T-helper 1 cell treated with Interleukin-12 subunit alpha and Interleukin-12 subunit beta and Interleukin-4 antibody, amounts not matched to agents 30 ng/mL and 1 ng/mL, for 36 hours (primary cell): ENCODE measurements at regions not wholly inside any gene's neighbourhood (a gene's known extent, or its start where the extent isn't known, plus 50 kb on each side); places are given as distances from the start of the nearest gene placed in this dataset.
"Not testable (repeated sequence)": the region's sequence is repeated elsewhere in the genome, so short reads cannot be mapped to it uniquely, and the experiment has no call there.

Source experiments
- intact Hi-C: fragments of 100-400 bp; cut with micrococcal nuclease; formaldehyde crosslinking; loops from one replicate; pipeline ENCODE4 v1.15.1; 2024

- intact Hi-C loops: no loop called here
Measured at GRCh38 chr11:97514446-97514845, 1124.6 kb downstream of the JRKL start.

- intact Hi-C loops: no loop called here
Measured at GRCh38 chr11:97516688-97517087, 1126.9 kb downstream of the JRKL start.

GRCh38 chr11:97525273-97525672 is 1135.5 kb downstream of the JRKL start:
- intact Hi-C loops: no loop called here

- intact Hi-C loops: no loop called here
Measured at GRCh38 chr11:97537407-97538150, 1147.8 kb downstream of the JRKL start.

DNA sequence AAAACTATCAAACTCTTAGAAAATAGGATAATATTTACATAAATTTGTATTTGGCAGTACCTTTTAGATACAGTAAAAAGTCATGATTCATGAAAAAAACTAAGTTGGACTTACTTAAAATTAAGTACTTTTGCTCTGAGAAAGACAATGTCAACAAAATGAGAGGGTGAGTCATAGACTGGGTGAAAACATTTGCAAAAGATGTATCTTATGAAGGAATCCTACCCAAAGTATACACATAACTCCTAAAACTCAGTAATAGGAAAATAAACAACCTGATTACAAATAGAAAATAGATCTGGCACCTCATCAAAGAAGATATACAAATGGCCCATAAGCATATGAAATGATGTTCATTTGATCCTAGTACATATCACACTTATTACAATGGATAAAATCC is 1154.6 kb downstream of the JRKL start:
- intact Hi-C loops: no loop called here

GRCh38 chr11:97548280-97548679 is 1158.5 kb downstream of the JRKL start:
- intact Hi-C loops: no loop called here

DNA sequence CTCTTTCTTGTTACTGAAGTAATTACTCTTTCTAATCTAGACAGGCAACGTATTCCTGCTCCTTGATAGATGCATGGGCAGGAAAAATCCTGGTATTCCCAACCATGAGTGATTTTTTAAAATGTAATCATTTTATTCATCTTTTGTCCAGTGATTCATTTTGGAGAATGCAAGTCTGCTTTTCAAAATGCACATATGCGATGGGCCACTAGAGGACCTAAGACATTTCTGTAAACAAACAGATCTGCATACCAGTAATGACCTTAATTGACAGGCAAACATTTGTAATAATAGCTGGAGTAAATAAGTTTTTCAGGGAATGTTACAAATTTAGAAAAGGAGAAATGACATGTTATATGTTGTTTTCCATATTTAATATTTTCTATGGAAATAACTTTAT is 1167.6 kb downstream of the JRKL start:
- intact Hi-C loops: no loop called here

- intact Hi-C loops: no loop called here
Measured at GRCh38 chr11:97567801-97568200, 1178.0 kb downstream of the JRKL start.

DNA sequence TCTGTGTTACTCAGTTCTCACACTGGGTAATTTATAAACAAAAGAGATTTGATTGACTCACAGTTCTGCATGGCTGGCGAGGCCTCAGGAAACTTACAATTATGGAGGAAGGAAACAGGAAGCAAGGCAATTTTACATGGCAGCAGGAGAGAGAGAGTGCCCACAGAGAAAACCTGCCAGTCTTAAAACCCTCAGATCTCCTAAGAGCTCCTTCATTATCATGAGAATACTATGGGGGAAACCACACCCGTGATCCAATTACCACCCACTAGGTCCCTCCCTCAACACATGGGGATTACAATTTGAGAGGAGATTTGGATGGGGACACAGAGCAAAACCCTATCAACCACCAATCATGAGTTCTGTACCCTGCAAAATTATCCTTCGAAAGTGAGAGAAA is 1180.8 kb downstream of the JRKL start:
- intact Hi-C loops: no loop called here

GRCh38 chr11:97573771-97574170 is 1184.0 kb downstream of the JRKL start:
- intact Hi-C loops: not testable (repeated sequence)

DNA sequence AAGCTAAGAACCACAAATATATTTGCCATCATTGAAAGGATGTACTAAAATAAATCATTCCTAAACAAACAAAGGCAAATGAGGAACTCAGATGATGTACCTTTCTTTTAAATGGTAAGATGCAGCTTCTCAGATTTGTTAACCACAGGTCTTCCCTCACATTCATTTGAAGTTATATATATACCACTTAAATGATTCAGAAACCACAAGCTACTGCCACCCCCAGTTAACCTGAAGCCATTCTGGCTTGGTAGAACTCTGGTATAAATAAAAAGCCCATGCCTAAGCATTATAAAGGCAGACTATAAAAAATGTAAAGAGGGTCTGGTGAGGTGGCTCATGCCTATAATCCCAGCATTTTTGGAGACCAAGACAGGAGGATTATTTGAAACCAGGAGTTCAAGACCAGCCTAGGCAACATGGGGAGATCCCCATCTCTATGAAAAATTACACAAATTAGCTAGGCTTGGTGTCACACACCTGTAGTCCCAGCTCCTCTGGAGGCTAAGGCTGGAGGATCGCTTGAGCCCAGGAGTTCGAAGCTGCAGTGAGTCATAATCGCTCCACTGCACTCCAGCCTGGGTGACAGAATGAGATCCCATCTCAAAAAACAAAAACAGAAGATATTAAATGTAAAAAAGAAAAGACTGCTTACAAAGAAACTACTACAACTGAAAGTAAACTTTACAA is 1185.3 kb downstream of the JRKL start:
- intact Hi-C loops: no loop called here

DNA sequence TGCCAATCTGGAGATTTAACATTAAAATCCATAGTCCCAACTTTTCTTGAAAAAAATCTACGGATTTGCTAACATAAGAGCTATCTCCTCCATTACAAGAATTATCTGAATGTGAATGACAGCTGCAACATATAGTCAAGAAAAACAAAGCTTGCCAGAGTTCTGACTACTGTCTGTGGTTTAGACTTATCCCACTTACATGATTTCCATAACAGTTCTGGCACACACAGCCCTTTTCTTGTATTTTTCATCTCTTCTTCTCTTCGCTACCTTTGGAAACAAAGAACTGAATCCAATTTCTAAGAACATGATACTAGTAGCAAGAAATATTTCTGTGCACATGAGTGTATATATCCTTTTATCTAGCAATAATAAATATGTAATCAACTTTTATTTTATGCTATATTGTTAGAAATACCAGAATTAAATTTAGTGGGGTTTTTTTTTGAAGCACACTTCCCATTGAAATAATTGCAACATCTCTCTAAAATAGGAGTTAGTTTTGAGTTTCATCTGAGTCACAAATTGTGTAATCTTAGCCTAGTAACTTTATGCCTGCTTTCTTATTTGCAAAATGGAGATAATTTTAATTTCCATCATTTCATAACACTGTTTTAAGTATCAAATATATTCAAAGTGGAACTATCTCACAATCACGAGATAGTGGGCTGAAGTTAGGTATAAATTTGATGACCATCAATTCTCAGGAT is 1217.6 kb downstream of the JRKL start:
- intact Hi-C loops: no loop called here

DNA sequence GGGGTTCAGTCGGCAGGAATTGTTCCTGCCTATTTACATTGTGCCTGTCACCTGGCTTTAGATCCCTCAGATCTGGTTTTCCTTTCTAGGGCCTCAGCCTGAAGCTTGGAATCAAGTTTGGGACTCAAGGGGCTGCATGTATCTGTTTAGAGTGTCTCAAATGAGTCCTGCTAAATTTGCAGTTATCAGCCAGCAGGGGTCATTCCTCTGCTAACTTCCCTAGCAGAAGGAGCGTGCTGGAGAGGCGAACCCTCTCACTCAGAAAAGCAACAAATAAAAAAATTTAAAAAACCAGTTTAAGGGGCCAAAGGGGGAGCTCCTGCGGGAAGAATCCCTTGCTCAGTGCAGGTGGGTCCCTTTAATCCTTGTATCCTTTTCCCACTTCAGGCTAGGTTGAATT is 1220.2 kb downstream of the JRKL start:
- intact Hi-C loops: no loop called here

DNA sequence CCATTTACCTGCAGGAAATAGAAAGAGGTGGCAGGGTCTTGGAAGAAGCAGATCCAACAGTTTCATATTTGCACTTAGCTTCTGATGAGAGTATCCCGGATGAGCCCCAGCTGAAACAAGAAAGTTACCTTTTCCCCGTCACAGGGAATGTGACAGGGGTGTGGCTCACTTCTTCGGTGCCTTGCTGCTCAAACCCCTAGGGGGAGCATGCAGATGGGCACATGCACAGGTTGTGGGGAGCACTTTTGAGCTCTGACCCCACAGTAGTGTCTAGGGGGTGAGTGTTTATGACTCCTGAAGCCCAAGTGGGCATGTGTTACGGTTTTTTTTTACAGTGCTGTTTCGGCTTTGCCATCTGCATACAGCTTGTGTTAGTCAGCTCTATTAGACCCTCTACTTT is 1221.0 kb downstream of the JRKL start:
- intact Hi-C loops: no loop called here

DNA sequence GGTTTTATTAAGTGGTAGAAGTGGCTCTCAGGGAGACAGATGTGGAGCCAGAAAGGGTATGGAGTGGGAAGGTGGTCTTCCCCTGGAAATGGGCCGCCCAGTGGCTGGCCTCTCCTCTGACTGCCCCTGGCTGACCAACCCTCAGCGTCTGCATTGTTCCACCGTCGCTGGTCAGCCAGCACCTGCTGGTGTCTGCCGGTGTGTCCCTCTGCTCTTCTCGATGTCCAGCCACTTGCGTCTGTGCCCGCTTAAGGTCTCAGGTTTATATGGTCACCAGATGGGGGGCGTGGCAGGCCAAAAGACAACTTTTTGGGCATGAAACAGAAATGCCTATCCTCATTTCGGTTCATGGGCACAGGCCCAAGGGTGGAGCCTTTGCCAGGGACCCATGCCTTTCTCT is 1221.5 kb downstream of the JRKL start:
- intact Hi-C loops: no loop called here

GRCh38 chr11:97614606-97615005 is 1224.8 kb downstream of the JRKL start:
- intact Hi-C loops: no loop called here

GRCh38 chr11:97615546-97615945 is 1225.7 kb downstream of the JRKL start:
- intact Hi-C loops: no loop called here

- intact Hi-C loops: no loop called here
Measured at GRCh38 chr11:97617031-97617430, 1227.2 kb downstream of the JRKL start.

GRCh38 chr11:97620007-97620406 is 1230.2 kb downstream of the JRKL start:
- intact Hi-C loops: no loop called here

- intact Hi-C loops: no loop called here
Measured at GRCh38 chr11:97621282-97621681, 1231.5 kb downstream of the JRKL start.

DNA sequence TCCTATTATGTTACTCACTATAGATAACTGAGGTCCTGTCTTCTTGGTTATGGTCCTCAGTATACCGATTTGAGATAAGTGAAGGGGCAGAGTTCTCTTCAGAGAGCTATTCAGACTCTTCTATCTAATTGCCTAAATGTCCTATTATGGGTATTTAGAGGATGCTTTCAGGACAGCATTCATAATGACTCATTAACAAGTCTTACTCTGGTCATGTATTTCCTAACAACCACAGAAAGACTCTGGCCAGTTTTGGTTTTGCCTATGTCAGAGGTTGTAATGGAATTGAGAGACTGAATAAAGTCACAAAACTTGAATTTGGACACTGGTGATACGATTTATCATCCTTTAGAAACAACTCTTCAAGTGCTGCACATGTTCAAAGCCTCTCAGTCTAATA is 1233.0 kb downstream of the JRKL start:
- intact Hi-C loops: no loop called here

GRCh38 chr11:97636741-97637140 is 1246.9 kb downstream of the JRKL start:
- intact Hi-C loops: not testable (repeated sequence)
